Cardiac fibroblast (primary cell): ENCODE measurements at regions not wholly inside any gene's neighbourhood (a gene's known extent, or its start where the extent isn't known, plus 50 kb on each side); places are given as distances from the start of the nearest gene placed in this dataset.

Experiments used
- DNase-seq, 2 donors: peaks; one replicate each; pipeline versions ENCODE4 v3.0.0 to v3.0.0-alpha.2; 2010; ENCODE audit warnings: low read depth in 2 of 2
- H3K4me3 ChIP-seq, 2 donors: replicated peaks in 1 of 2; 1 replicate in 1 of 2; 2 replicates in 1 of 2; pipeline ENCODE4 v1.5.1; 2011; ENCODE audit warnings: low read depth in 2 of 2, low read length in 2 of 2, mild to moderate bottlenecking in 2 of 2, moderate library complexity in 1 of 2
- TF ChIP-seq, protein P1 (sequence below): IDR thresholded peaks from one replicate; pipeline ENCODE4 v1.5.1; 2011; ENCODE audit warnings: low read depth, mild to moderate bottlenecking, low read length, inconsistent platforms

DNA sequence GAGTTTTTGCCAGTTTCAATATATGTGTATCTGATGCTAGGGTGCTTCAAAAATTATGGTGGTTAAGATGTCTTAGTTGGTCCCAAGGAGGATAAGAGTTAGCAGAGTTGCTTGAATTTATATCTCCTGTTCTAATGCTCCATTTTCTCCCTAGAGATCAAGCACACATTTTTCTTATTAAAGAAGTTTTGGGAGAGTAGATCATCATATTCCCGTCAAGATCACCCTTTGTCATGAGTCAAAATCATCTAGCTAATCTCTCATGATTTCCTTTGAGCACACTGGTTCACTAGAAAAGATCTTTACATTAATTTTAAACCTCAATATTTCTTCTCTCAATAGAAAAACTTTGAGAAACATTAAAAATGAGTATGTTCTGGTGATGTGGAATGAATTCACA, 429.9 kb upstream of the SEMA3A start:
- H3K4me3 ChIP-seq: no peak overlapping the region
- DNase-seq: peak in 1 of 2 donors; percentile 15
- TF ChIP-seq, protein P1, sequence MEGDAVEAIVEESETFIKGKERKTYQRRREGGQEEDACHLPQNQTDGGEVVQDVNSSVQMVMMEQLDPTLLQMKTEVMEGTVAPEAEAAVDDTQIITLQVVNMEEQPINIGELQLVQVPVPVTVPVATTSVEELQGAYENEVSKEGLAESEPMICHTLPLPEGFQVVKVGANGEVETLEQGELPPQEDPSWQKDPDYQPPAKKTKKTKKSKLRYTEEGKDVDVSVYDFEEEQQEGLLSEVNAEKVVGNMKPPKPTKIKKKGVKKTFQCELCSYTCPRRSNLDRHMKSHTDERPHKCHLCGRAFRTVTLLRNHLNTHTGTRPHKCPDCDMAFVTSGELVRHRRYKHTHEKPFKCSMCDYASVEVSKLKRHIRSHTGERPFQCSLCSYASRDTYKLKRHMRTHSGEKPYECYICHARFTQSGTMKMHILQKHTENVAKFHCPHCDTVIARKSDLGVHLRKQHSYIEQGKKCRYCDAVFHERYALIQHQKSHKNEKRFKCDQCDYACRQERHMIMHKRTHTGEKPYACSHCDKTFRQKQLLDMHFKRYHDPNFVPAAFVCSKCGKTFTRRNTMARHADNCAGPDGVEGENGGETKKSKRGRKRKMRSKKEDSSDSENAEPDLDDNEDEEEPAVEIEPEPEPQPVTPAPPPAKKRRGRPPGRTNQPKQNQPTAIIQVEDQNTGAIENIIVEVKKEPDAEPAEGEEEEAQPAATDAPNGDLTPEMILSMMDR: no peak

DNA sequence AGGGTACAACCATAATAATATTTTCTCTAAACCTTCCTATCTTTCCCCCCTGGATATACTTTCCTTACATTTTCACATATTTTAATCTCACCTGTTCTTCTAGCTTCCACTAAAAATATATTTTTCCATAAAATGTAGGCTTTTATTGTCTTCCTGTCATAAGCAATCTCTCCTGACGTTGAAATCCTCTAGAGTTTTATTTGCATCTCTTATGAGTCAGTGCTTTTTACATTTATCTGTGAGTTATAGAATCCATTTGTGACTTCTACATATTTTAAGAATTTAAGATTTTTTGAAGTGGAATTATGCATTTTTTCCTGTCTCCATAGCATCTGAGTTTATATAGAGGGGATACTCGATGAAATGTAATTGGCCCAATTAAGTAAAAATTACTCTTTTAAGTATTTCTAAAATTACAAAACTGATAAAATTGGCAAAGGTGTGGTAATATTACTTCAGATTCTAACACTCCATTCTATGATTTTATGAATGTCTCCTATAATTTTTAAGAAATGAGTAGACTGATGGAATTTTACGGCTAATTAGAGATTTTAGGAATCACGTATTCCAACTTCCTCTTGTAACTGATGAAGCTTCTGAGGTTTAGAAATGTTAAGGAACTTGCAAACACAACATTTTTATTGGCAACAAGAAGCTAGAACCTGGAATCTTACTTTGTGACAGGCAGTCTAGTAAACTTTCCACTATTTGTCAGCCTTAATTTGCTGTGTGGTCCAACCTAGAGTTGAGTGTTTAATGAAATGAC, 422.9 kb upstream of the SEMA3A start:
- TF ChIP-seq, protein P1: no peak
- no peak overlapping the region for H3K4me3 ChIP-seq
- no peak for DNase-seq

DNA sequence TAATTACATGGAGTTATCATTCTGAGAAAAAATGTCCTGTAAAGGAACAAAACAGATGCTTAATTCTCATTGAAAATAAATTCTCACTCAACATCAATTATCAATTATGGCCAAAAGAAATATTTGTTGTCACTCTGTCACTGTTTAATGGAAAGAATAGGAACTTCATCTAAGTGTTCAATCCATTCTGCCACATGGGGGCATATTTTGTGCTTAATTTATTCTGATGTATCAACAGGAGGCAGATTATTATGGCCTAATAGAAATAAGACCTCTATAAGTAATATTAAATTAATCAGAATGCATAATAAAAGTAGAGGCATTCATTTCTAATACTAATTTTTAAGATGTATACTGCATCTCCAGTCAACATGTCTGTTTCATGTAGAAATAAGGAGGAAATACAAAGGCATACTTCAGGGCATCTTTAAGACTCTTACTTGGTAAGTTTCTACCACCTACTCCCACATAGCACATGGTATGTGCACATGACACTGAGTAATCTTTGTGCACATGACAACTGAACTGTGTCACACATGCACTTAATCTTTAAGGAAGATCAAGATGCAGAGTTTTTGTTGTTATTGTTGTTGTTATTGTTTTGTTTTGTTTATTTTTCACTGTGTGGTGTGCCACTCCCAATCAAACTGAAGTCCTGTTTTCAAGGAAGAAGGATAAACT, 420.4 kb upstream of the SEMA3A start:
- TF ChIP-seq, protein P1: peak; percentile 19
- H3K4me3 ChIP-seq: no peak overlapping the region
- DNase-seq: peak; percentile 20 to 54

DNA sequence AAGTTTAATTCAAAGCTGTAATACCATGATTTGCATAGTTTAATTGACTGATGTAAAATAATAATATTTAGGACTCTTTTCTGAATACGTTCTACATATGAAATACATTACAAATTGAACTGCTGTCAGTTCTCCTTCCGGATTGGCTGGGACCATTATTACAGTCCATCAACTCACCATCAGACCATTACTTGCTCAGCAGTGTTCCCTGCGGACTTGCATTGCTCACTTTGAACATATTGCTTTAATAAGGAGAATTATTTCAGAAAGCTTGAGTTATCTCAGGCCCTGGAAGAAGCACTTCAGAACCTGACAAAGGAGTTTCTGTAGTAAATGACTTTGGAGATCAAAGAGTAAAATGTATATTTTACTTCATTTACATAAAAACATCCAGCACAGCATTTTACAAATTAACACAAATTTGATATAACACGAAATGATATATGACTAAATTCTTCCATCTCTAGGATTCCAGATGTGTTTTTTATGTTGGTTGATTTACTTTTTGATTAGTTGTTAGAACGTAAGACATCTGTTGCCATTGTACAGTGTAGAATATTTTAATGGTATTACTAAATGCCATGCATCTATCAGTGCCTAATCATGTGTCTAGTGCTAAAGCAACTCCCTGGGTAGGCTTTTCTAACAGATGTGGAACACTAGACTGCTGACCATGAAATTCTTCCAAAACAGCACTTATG, 418.5 kb upstream of the SEMA3A start:
- H3K4me3 ChIP-seq: no peak overlapping the region
- DNase-seq: no peak
- TF ChIP-seq, protein P1: no peak

DNA sequence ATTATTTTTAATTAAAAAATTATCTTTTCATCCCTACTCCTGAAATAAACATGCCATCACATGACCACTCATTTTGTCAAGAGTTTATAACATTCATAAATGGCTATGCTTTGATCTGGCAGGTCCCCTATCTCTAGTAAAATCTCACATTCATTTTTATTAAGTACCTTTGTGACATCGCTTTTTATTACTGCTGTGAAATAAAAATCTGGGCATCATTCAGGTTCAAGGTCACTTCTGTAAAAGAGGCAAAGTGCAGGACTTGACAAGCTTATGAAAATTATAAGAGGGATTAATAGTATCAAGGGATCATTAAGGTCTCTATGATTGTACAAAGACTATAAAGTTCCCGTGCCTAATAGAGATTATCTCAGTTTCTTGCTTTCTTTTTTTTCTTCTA, 416.8 kb upstream of the SEMA3A start:
- DNase-seq: no peak
- TF ChIP-seq, protein P1: no peak
- no peak overlapping the region for H3K4me3 ChIP-seq

DNA sequence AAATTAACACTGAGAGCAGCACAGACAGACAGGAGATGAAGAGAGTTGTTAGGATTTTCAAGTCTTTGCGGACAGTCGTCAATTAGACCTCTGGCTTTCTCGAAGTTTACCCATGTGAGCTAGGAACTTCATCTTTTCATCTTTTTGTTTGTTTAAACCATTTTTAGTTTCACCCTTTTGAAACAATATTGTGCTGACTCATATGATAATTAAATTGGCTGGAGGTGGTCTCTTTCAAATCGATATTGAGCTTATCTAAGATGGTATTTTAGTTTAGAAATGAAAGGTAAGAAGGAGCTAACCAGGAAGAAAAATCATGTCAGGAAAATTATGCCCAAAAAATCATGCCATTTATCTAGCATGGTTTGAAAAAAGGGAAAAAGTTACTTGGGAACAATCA, 415.8 kb upstream of the SEMA3A start:
- no peak overlapping the region for H3K4me3 ChIP-seq
- TF ChIP-seq, protein P1: no peak
- DNase-seq: no peak
